Prostate gland (tissue), 2 donors: ENCODE measurements at regions not wholly inside any gene's neighbourhood (a gene's known extent, or its start where the extent isn't known, plus 50 kb on each side); places are given as distances from the start of the nearest gene placed in this dataset.

Experiments used
- DNase-seq: peaks from one replicate; pipeline ENCODE4 v3.0.0-alpha.2; 2019; ENCODE audit warnings: low spot score
- H3K27ac ChIP-seq, 2 donors: fragments of 200-600 bp; sonication (generic); 2 replicates each; pipeline ENCODE4 v1.5.1; 2017 to 2019
- H3K27me3 ChIP-seq: fragments of 200-600 bp; sonication (generic); replicated peaks from 2 replicates; pipeline ENCODE4 v1.5.1; 2019; ENCODE audit not compliant: insufficient read depth
- H3K36me3 ChIP-seq, 2 donors: fragments of 200-600 bp; sonication (generic); 1 replicate in 1 of 2; 2 replicates in 1 of 2; pipeline versions ENCODE4 v1.5.1 to v1.8.1; 2017 to 2019
- H3K4me1 ChIP-seq: fragments of 200-600 bp; sonication (generic); replicated peaks from 2 replicates; pipeline ENCODE4 v1.5.1; 2019
- H3K4me3 ChIP-seq, 2 donors: fragments of 200-600 bp; sonication (generic); 2 replicates each; pipeline ENCODE4 v1.5.1; 2017 to 2019
- H3K9me3 ChIP-seq: fragments of 200-600 bp; sonication (generic); 2 replicates; pipeline ENCODE4 v1.5.1; 2017
- CTCF ChIP-seq, 4 experiments: fragments of 200-600 bp in 2 of 4; fragments of 450-650 bp in 2 of 4; sonication (generic) in 2 of 4; IDR thresholded peaks; 1 replicate in 3 of 4; 2 replicates in 1 of 4; pipeline ENCODE4 v1.5.1; 2016 to 2019; ENCODE audit warnings: antibody characterized with exemption in 4 of 4, mild to moderate bottlenecking in 2 of 4, moderate library complexity in 2 of 4
- POLR2A ChIP-seq: fragments of 450-650 bp; IDR thresholded peaks from one replicate; pipeline ENCODE4 v1.6.1; 2016; ENCODE audit warnings: antibody characterized with exemption, mild to moderate bottlenecking
- POLR2AphosphoS5 ChIP-seq: sonication (generic); formaldehyde crosslinking; IDR thresholded peaks from one replicate; pipeline ENCODE4 v1.6.1; 2017; ENCODE audit warnings: antibody characterized with exemption
- WGBS: methylation state at CpG from one replicate; pipeline ENCODE4 v1.1.5; 2018; 5-methylcytosine and 5-hydroxymethylcytosine counted together
- intact Hi-C: fragments of 100-400 bp; cut with DNase I; formaldehyde crosslinking; loops from one replicate; pipeline ENCODE4 v1.14.2; 2022

- 60% methylated on average over 3 of the region's 3 CpGs for WGBS
- no peaks in the 10 kb centered on the region for H3K36me3 ChIP-seq
- no peak overlapping the region for H3K27ac ChIP-seq
- no peaks in the 10 kb centered on the region for H3K27me3 ChIP-seq
- H3K4me3 ChIP-seq: no peak overlapping the region
- intact Hi-C loops: no loop called here
- no peak for DNase-seq
- no peak for TF ChIP-seq POLR2AphosphoS5
- no peak for TF ChIP-seq POLR2A
- no peak for TF ChIP-seq CTCF (IDR thresholded peaks at IDR 0.05)
- H3K9me3 ChIP-seq: no peaks in the 10 kb centered on the region
- H3K4me1 ChIP-seq: no peaks in the 10 kb centered on the region
Observed at GRCh38 chr4:180625653-180626052, 1617.5 kb upstream of the TENM3 start.

GRCh38 chr4:180630012-180630665 lies 1613.1 kb upstream of the TENM3 start:
- no peak for DNase-seq
- Histone ChIP-seq H3K4me1 (no peaks in the 10 kb centered on the region), H3K9me3 (no peaks in the 10 kb centered on the region), H3K36me3 (no peaks in the 10 kb centered on the region), H3K27me3 (no peaks in the 10 kb centered on the region), H3K27ac (no peak overlapping the region), H3K4me3 (no peak overlapping the region)
- no peak for TF ChIP-seq POLR2A
- no peak for TF ChIP-seq POLR2AphosphoS5
- no peak for TF ChIP-seq CTCF (IDR thresholded peaks at IDR 0.05)
- intact Hi-C loops: no loop called here
- WGBS: 68% methylated on average over 3 of the region's 3 CpGs

DNA sequence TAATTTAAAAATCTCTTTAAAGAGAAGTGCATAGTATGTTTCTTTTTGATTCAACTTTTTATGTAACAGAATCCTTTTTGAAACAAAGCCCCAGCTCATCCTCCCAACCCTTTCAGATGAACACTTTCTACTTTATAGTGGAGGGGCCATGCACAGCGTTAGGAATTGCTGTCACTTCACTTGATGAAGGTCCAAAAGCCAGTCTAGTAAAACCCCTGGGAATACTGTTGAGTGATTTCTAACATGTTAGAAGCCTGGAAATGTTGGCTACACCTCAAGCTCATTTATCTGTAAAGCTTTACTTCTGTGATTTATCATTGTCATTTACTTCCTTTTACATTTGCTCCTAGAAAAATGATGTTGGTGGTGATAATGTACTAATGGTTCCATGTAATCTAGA lies 1608.9 kb upstream of the TENM3 start:
- Histone ChIP-seq H3K27ac (no peak overlapping the region), H3K36me3 (no peaks in the 10 kb centered on the region), H3K4me3 (no peak overlapping the region), H3K9me3 (no peaks in the 10 kb centered on the region), H3K4me1 (no peaks in the 10 kb centered on the region), H3K27me3 (no peaks in the 10 kb centered on the region)
- intact Hi-C loops: no loop called here
- no peak for DNase-seq
- TF ChIP-seq POLR2A (no peak), CTCF (IDR thresholded peaks at IDR 0.05) (no peak), POLR2AphosphoS5 (no peak)
- 21% methylated on average over 1 of the region's 1 CpG for WGBS

- DNase-seq: no peak
- no peak overlapping the region for H3K4me3 ChIP-seq
- TF ChIP-seq POLR2AphosphoS5 (no peak), CTCF (IDR thresholded peaks at IDR 0.05) (no peak), POLR2A (no peak)
- WGBS: 57% methylated on average over 8 of the region's 8 CpGs
- H3K4me1 ChIP-seq: no peaks in the 10 kb centered on the region
- no peaks in the 10 kb centered on the region for H3K36me3 ChIP-seq
- no peak overlapping the region for H3K27ac ChIP-seq
- no peaks in the 10 kb centered on the region for H3K27me3 ChIP-seq
- intact Hi-C loops: no loop called here
- H3K9me3 ChIP-seq: no peaks in the 10 kb centered on the region
Observed at GRCh38 chr4:180635281-180635680, 1607.9 kb upstream of the TENM3 start.

DNA sequence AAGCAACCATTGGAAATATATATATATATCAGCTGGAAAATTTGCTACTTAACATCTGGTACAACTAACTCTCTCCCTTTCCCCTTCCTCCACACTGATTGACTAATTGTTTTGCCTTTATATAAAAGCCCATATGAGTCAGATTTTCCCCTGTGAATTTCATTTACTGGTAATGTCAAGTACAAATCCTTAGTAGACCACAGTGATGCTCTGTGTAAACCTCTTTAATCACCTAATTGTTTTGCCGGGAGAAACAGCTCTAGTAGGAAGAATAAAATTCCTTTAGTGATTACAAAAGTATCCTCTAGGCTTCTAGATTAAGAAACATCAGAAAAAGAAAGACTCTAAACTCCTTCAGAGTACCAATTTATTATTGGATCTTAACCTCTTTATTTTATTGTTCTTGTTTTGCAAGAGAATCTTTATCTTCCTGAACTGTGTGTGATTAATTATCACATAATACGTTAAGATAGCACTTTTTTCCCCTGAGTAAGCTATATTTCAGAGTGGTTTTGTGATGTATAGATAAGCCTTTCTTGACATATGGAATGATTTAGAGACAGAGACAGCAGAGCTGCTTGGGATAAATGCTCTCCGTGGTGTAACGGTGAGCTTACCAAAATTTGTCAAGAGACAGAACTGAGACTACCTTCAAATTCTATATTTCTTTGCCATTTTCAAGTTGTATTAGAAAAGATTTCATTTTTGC lies 1606.4 kb upstream of the TENM3 start:
- TF ChIP-seq POLR2A (no peak), CTCF (IDR thresholded peaks at IDR 0.05) (no peak), POLR2AphosphoS5 (no peak)
- Histone ChIP-seq H3K36me3 (no peaks in the 10 kb centered on the region), H3K9me3 (no peaks in the 10 kb centered on the region), H3K27me3 (no peaks in the 10 kb centered on the region), H3K4me3 (no peak overlapping the region), H3K27ac (no peak overlapping the region), H3K4me1 (no peaks in the 10 kb centered on the region)
- DNase-seq: no peak
- intact Hi-C loops: no loop called here
- WGBS: 59% methylated on average over 4 of the region's 4 CpGs
